Suppressor macrophage treated with lipopolysaccharide for 4 hours (primary cell): ENCODE measurements at regions not wholly inside any gene's neighbourhood (a gene's known extent, or its start where the extent isn't known, plus 50 kb on each side); places are given as distances from the start of the nearest gene placed in this dataset.

Experiments used
- DNase-seq: peaks from one replicate; pipeline ENCODE4 v3.0.0-alpha.2; 2020

GRCh38 chr9:81848472-81848871 lies 79.8 kb upstream of the SPATA31D4 start:
- peak; percentile 18 for DNase-seq

GRCh38 chr9:81849631-81850259 lies 78.5 kb upstream of the SPATA31D4 start:
- DNase-seq: no peak

GRCh38 chr9:81850724-81851123 lies 77.5 kb upstream of the SPATA31D4 start:
- no peak for DNase-seq

GRCh38 chr9:81851340-81851739 lies 76.9 kb upstream of the SPATA31D4 start:
- no peak for DNase-seq

- DNase-seq: no peak
These were observed 75.4 kb upstream of the SPATA31D4 start for GRCh38 chr9:81852820-81853219.

GRCh38 chr9:81855538-81855937 lies 72.7 kb upstream of the SPATA31D4 start:
- no peak for DNase-seq

- no peak for DNase-seq
These were observed 69.4 kb upstream of the SPATA31D4 start for GRCh38 chr9:81858657-81859430.

GRCh38 chr9:81860581-81860980 lies 67.6 kb upstream of the SPATA31D4 start:
- no peak for DNase-seq

GRCh38 chr9:81861644-81862043 lies 66.6 kb upstream of the SPATA31D4 start:
- no peak for DNase-seq

GRCh38 chr9:81868145-81868544 lies 60.1 kb upstream of the SPATA31D4 start:
- no peak for DNase-seq

GRCh38 chr9:81871695-81872094 lies 56.5 kb upstream of the SPATA31D4 start:
- no peak for DNase-seq

GRCh38 chr9:81874250-81874649 lies 54.0 kb upstream of the SPATA31D4 start:
- DNase-seq: no peak

- DNase-seq: no peak
These were observed 53.3 kb upstream of the SPATA31D4 start for GRCh38 chr9:81874931-81875330.

GRCh38 chr9:81877047-81877446 lies 51.2 kb upstream of the SPATA31D4 start:
- no peak for DNase-seq
